GM12874 (cell line): ENCODE measurements at regions not wholly inside any gene's neighbourhood (a gene's known extent, or its start where the extent isn't known, plus 50 kb on each side); places are given as distances from the start of the nearest gene placed in this dataset.

Experiments
- TF ChIP-seq, protein P1 (sequence below): IDR thresholded peaks from 2 replicates; pipeline ENCODE4 v1.5.1; 2011; ENCODE audit warnings: low read depth, mild to moderate bottlenecking, control low read depth, low read length, moderate library complexity; ENCODE audit not compliant: insufficient read depth

DNA sequence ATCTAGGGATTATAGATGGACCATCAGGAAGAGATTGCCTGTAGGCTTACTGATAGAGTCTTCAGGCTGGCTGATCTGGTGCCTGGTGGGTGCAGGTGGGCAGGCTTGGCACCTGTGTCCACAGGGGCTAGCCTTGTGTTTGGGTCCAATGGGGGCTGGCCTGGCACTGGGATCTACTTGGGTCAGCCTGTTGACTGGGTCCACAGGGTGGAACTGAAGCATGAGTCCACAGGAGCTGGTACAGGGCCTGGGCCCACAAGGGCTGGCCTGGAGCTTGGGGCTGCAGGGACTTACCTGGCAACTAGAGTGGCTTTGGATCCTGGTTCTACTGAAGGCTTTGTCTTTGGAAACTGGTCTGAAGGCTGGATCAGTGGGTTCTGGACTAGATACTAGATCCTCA lies 1217.7 kb downstream of the CDH11 start:
- TF ChIP-seq, protein P1, sequence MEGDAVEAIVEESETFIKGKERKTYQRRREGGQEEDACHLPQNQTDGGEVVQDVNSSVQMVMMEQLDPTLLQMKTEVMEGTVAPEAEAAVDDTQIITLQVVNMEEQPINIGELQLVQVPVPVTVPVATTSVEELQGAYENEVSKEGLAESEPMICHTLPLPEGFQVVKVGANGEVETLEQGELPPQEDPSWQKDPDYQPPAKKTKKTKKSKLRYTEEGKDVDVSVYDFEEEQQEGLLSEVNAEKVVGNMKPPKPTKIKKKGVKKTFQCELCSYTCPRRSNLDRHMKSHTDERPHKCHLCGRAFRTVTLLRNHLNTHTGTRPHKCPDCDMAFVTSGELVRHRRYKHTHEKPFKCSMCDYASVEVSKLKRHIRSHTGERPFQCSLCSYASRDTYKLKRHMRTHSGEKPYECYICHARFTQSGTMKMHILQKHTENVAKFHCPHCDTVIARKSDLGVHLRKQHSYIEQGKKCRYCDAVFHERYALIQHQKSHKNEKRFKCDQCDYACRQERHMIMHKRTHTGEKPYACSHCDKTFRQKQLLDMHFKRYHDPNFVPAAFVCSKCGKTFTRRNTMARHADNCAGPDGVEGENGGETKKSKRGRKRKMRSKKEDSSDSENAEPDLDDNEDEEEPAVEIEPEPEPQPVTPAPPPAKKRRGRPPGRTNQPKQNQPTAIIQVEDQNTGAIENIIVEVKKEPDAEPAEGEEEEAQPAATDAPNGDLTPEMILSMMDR: no peak

DNA sequence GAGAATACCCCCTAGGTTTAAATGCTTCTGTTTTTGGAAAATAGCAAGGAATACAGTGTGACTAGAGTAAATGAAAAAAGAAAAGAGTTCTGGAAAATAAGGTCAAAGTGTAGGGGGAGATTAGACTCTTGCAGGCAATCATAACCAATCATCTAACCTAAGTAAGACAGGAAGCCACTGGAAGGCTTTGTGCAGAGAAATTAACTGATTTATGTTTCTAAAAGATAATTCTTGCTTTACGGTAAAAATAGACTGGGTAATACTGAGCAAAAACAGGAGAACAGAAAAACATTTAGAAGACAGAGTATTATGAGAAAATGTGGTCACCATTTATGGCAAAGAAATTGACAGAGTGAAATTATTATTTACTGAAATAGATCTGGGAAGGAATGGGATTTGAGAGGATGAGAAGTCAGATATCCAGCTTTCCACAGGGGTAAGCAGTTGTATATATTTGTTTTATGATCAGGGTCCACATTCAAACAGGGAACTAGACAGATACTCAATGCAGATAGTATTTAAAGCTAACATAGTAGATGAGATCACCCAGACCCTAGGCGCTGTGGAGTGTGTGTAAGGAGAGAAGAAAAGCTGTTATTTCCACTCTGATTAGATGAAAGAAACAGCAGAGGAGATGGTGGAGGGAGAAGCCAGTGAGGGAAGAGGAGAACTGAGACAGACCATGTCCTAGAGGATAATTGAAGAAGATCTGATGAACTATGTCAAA lies 1225.3 kb downstream of the CDH11 start:
- TF ChIP-seq, protein P1: no peak

DNA sequence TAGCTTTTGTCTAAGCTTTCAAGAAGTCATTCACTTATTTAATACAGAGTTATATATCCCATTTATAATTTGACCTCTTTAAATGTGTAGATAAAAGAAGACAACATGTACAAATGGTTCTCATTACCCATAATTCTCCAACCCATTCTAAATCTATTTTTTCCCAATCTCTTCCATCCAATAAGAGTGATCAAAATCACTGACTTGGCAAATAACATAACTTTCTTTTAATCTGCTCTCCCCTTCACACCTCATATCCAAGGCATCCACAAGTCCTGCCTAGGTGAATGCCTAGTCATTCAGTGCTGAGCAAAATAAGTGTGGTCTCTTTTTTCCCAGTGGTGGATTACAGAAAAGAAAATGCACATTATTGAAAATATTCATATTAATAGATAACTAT lies 1231.1 kb downstream of the CDH11 start:
- TF ChIP-seq, protein P1: no peak

DNA sequence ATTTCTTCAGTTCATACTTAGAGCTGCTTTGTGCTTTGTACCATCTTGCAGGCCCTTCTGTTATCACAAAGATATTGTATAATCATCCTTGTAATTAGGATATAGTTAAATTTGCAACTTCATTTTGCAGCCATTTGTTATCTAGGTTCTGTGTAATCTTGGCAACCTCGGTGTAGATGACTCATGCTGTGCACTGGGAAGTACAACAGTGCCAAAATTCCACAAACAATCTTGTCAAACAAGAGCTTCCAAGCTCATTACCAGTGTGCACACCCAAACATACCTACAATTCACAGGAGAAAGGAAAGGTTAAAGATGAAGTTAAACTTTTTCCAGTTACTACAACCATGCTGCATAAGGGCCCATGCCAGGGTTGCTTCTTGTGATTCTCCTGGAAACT lies 1231.8 kb downstream of the CDH11 start:
- TF ChIP-seq, protein P1: no peak

DNA sequence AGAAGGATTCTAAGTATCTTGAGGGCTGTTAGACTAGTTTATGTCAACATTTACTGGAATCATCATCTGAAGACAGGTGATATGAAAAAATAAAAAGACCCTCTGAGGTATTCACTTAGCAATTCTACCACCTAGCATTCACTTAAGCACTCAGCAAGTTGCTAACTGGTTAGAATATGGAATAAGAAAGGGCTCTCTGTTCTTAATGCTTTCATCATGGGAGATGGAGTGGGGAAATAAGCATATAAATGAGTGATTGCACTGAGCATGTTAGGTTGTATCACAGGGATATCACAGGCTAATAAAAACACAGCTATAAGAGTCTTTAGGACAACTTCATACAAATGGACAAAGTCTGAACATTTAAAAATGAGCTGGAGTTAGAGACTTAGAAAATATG lies 1238.8 kb downstream of the CDH11 start:
- TF ChIP-seq, protein P1: no peak

- TF ChIP-seq, protein P1: no peak
These were observed 1239.3 kb downstream of the CDH11 start for GRCh38 chr16:63882576-63882975.

- TF ChIP-seq, protein P1: no peak
These were observed 1240.9 kb downstream of the CDH11 start for GRCh38 chr16:63880948-63881347.

DNA sequence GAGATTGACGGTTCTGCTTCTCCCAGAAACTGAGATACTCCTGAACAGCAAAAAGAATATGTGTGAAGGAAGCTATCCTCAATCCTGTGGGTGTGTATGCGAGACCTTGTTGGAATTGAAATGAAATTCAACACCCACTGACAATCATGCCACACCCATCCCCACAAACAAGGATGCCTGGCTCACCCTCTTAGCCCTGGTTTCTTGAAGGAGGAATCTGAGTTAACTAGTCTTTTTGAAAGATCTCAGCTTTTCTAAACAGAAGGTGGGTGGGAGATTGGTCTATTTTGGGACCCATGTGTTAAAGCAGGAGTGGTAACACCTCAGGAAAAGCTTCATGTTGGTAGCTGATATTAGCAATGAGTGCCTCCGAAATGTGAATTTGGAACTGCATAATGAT lies 1244.5 kb downstream of the CDH11 start:
- TF ChIP-seq, protein P1: no peak
